ENCODE measurements at regions not wholly inside any gene's neighbourhood (a gene's known extent, or its start where the extent isn't known, plus 50 kb on each side); places are given as distances from the start of the nearest gene placed in this dataset.

DNA sequence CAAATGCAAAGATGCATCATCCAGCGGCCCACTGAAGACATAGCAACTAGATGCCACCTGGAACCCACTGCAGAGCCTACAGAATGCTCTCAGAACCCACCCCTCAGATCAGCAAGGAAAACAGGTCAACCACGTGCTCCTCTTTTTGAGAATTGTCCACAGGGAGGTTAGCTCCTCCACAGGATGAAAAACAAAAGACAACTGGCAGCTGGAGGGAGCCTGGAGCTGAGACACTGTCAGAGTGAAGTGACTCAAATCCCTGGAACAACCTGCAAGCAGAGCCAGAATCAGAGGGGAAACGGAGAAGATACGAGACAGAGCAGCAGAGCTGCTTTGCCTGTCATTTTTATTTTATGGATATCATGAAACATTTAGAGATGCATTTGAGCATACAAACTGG lies 277.6 kb downstream of the GASK1B start:
- TF ChIP-seq RAD21 (IDR thresholded peaks at IDR 0.05; ENCODE audit: low read depth) (no peak), EP300 (IDR thresholded peaks at IDR 0.05; ENCODE audit: borderline replicate concordance) (no peak), FOXM1 (IDR thresholded peaks at IDR 0.05; ENCODE audit: borderline replicate concordance, low read depth) (no peak), CREB1 (IDR thresholded peaks at IDR 0.05; ENCODE audit: low read depth) (no peak), MAX (IDR thresholded peaks at IDR 0.05) (no peak), USF1 (IDR thresholded peaks at IDR 0.05) (no peak), EGR1 (IDR thresholded peaks at IDR 0.05) (no peak), TAF1 (IDR thresholded peaks at IDR 0.05; ENCODE audit: low read depth) (no peak), TEAD4 (IDR thresholded peaks at IDR 0.05) (no peak), NFIC (IDR thresholded peaks at IDR 0.05) (no peak), CEBPB (IDR thresholded peaks at IDR 0.05) (no peak), TCF12 (IDR thresholded peaks at IDR 0.05; ENCODE audit: low read depth) (no peak)
- TF ChIP-seq, protein P1, sequence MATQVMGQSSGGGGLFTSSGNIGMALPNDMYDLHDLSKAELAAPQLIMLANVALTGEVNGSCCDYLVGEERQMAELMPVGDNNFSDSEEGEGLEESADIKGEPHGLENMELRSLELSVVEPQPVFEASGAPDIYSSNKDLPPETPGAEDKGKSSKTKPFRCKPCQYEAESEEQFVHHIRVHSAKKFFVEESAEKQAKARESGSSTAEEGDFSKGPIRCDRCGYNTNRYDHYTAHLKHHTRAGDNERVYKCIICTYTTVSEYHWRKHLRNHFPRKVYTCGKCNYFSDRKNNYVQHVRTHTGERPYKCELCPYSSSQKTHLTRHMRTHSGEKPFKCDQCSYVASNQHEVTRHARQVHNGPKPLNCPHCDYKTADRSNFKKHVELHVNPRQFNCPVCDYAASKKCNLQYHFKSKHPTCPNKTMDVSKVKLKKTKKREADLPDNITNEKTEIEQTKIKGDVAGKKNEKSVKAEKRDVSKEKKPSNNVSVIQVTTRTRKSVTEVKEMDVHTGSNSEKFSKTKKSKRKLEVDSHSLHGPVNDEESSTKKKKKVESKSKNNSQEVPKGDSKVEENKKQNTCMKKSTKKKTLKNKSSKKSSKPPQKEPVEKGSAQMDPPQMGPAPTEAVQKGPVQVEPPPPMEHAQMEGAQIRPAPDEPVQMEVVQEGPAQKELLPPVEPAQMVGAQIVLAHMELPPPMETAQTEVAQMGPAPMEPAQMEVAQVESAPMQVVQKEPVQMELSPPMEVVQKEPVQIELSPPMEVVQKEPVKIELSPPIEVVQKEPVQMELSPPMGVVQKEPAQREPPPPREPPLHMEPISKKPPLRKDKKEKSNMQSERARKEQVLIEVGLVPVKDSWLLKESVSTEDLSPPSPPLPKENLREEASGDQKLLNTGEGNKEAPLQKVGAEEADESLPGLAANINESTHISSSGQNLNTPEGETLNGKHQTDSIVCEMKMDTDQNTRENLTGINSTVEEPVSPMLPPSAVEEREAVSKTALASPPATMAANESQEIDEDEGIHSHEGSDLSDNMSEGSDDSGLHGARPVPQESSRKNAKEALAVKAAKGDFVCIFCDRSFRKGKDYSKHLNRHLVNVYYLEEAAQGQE (IDR thresholded peaks at IDR 0.05; ENCODE audit: low read depth), result no peak

GRCh38 chr4:157889788-157890187 lies 283.0 kb downstream of the GASK1B start:
- no peak for TF ChIP-seq RAD21 (IDR thresholded peaks at IDR 0.05; ENCODE audit: low read depth)

DNA sequence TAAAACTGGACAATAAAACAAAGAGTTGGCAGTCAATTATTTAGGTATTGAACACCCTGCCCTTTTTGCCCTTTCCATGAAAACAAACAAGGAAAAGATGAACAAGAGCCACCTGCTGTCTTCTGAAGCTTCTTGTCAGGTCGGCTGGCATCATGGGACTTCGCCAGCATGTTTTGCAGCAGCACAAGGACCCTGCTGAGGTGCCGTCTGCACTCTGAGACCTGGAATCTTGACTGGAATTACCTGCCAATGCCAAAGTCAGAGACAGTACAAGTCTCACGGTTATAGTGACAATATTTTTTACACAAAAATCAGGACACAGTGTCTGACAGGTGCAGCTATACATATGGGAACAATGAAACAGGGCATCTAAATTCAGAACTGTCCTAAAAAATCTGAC lies 284.5 kb downstream of the GASK1B start:
- TF ChIP-seq YY1 (IDR thresholded peaks at IDR 0.05; ENCODE audit: low read depth) (no peak), CEBPB (IDR thresholded peaks at IDR 0.05) (no peak)
- TF ChIP-seq, protein P1 (IDR thresholded peaks at IDR 0.05; ENCODE audit: low read depth), result no peak

DNA sequence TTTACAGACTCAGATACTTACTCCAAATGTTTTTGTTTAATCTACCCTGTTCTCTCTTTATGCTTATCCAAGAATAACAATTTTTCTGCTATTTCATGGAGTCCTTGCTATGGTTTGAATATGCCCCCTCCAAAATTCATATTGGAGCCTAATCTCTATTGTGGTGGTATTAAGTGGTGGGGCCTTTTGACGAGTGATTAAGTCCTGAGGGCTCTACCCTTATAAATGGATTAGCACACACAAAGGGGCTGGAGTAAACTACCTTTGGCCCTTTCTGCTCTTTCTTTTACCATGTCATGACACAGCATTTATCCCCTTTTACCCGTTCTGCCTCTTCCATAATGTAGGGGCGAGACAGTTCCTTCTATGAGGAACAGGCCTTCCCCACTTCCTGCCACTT lies 285.5 kb downstream of the GASK1B start:
- TF ChIP-seq NFIC (IDR thresholded peaks at IDR 0.05), result no peak
- no peak for TF ChIP-seq TCF12 (IDR thresholded peaks at IDR 0.05; ENCODE audit: low read depth)
- TF ChIP-seq, protein P1 (IDR thresholded peaks at IDR 0.05; ENCODE audit: low read depth), result no peak
- no peak for TF ChIP-seq FOXM1 (IDR thresholded peaks at IDR 0.05; ENCODE audit: borderline replicate concordance, low read depth)
- no peak for TF ChIP-seq YY1 (IDR thresholded peaks at IDR 0.05; ENCODE audit: low read depth)
- TF ChIP-seq USF1 (IDR thresholded peaks at IDR 0.05), result no peak
- no peak for TF ChIP-seq TAF1 (IDR thresholded peaks at IDR 0.05; ENCODE audit: low read depth)
- no peak for TF ChIP-seq RAD21 (IDR thresholded peaks at IDR 0.05; ENCODE audit: low read depth)
- TF ChIP-seq EP300 (IDR thresholded peaks at IDR 0.05; ENCODE audit: borderline replicate concordance), result no peak

DNA sequence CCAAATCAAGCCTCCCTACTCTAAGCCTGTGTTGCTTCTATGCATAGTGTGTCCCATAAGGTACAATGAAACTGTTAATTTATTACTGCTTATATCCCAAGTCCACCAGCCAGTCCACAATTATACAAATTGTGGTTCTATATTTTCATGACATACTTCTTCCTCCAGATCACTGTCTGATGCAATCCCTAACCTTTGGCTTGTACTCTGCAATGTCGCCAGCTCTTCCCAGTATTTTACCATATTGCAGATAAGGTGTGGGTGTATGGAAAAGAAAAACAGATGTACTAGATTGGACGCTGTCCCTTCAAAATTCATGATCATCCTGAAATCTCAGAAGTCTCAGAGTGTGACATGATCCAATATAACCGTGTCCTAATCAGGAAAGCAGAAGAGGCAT lies 286.2 kb downstream of the GASK1B start:
- no peak for TF ChIP-seq YY1 (IDR thresholded peaks at IDR 0.05; ENCODE audit: low read depth)
- TF ChIP-seq MAX (IDR thresholded peaks at IDR 0.05), result no peak
- no peak for TF ChIP-seq EP300 (IDR thresholded peaks at IDR 0.05; ENCODE audit: borderline replicate concordance)
- TF ChIP-seq EGR1 (IDR thresholded peaks at IDR 0.05), result no peak

DNA sequence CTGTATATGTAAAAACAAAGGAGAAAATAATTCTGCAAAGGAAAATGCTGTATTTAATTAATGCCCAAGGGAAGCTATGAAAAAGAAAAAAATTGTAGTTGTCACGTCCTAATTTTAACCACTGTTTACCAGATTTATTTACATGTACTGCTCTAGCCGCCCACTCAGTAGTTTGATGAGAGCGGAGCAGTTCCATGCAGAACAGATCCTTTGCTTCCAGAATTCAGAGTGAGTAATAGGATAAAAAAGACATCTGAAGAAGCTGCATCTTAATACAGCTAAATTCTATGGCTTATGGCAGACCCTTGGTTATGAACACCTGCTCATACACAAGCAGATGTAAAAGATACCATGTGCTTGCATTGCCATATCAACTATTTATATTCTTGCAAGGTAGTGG lies 287.0 kb downstream of the GASK1B start:
- no peak for TF ChIP-seq RAD21 (IDR thresholded peaks at IDR 0.05; ENCODE audit: low read depth)
- no peak for TF ChIP-seq TEAD4 (IDR thresholded peaks at IDR 0.05)

Data from Ishikawa (cell line).